ENCODE measurements at regions not wholly inside any gene's neighbourhood (a gene's known extent, or its start where the extent isn't known, plus 50 kb on each side); places are given as distances from the start of the nearest gene placed in this dataset.

DNA sequence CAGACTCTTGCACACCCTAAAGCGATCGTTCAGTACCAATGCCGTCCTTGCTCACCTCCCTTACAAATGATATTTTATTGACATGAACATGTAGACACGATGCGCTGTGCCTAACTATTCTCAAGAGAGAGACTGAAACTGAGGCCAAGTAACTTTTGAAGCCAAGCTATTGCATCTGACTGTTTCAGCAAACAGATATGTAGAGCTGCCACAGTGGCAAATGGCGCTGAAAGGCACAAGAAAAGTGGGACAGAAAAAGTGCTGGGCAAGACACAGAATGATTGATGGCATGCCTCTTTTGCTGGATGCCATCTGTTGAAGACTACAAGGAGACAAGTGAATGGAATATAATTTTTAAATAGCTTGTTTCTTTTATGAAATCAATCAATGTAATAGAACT lies 1157.2 kb upstream of the ADGRL4 start:
- TF ChIP-seq, protein P1, sequence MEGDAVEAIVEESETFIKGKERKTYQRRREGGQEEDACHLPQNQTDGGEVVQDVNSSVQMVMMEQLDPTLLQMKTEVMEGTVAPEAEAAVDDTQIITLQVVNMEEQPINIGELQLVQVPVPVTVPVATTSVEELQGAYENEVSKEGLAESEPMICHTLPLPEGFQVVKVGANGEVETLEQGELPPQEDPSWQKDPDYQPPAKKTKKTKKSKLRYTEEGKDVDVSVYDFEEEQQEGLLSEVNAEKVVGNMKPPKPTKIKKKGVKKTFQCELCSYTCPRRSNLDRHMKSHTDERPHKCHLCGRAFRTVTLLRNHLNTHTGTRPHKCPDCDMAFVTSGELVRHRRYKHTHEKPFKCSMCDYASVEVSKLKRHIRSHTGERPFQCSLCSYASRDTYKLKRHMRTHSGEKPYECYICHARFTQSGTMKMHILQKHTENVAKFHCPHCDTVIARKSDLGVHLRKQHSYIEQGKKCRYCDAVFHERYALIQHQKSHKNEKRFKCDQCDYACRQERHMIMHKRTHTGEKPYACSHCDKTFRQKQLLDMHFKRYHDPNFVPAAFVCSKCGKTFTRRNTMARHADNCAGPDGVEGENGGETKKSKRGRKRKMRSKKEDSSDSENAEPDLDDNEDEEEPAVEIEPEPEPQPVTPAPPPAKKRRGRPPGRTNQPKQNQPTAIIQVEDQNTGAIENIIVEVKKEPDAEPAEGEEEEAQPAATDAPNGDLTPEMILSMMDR (IDR thresholded peaks at IDR 0.05): no peak
- no peak for TF ChIP-seq POLR2A (IDR thresholded peaks at IDR 0.05)
- TF ChIP-seq POLR2AphosphoS5 (IDR thresholded peaks at IDR 0.05): no peak

All from breast epithelium (tissue), 3 donors.